Transverse colon (tissue), 4 donors: ENCODE measurements at regions not wholly inside any gene's neighbourhood (a gene's known extent, or its start where the extent isn't known, plus 50 kb on each side); places are given as distances from the start of the nearest gene placed in this dataset.

Experiments used
- DNase-seq: peaks from one replicate; pipeline ENCODE4 v3.0.0-alpha.2; 2019
- H3K27ac ChIP-seq, 4 donors: fragments of 200-600 bp; sonication (generic); 2 replicates each; pipeline ENCODE4 v1.5.1; 2016 to 2018; ENCODE audit warnings: inconsistent platforms in 4 of 4
- H3K27me3 ChIP-seq: fragments of 200-600 bp; sonication (generic); 2 replicates; pipeline ENCODE4 v1.5.1; 2017; ENCODE audit warnings: inconsistent platforms
- H3K36me3 ChIP-seq, 4 donors: fragments of 200-600 bp; sonication (generic); 2 replicates each; pipeline ENCODE4 v1.5.1; 2017 to 2019; ENCODE audit warnings: inconsistent platforms in 4 of 4
- H3K4me1 ChIP-seq, 4 donors: fragments of 200-600 bp; sonication (generic); 2 replicates each; pipeline ENCODE4 v1.5.1; 2017 to 2020; ENCODE audit warnings: inconsistent platforms in 4 of 4
- H3K4me3 ChIP-seq, 4 donors: fragments of 200-600 bp; sonication (generic); 1 replicate in 1 of 4; 2 replicates in 3 of 4; pipeline versions ENCODE4 v1.5.1 to v1.6.1; 2017 to 2019; ENCODE audit warnings: inconsistent platforms in 4 of 4
- H3K9me3 ChIP-seq, 2 donors: fragments of 200-600 bp; sonication (generic); 2 replicates each; pipeline ENCODE4 v1.5.1; 2017 to 2019; ENCODE audit warnings: inconsistent platforms in 2 of 2
- CTCF ChIP-seq, 5 experiments: fragments of 200-600 bp in 3 of 5; fragments of 450-650 bp in 2 of 5; sonication (generic) in 3 of 5; IDR thresholded peaks; 1 replicate in 2 of 5; 2 replicates in 3 of 5; pipeline ENCODE4 v1.5.1; 2016 to 2017; ENCODE audit warnings: antibody characterized with exemption in 5 of 5, inconsistent platforms in 3 of 5, mild to moderate bottlenecking in 2 of 5, moderate library complexity in 1 of 5
- EP300 ChIP-seq: sonication (generic); formaldehyde crosslinking; IDR thresholded peaks from one replicate; pipeline ENCODE4 v1.6.1; 2017; ENCODE audit warnings: antibody characterized with exemption, low read depth
- POLR2A ChIP-seq: fragments of 450-650 bp; IDR thresholded peaks from one replicate; pipeline ENCODE4 v1.6.1; 2016; ENCODE audit warnings: antibody characterized with exemption, mild to moderate bottlenecking, moderate library complexity
- POLR2AphosphoS5 ChIP-seq, 3 donors: sonication (generic); formaldehyde crosslinking; IDR thresholded peaks; one replicate each; pipeline ENCODE4 v1.6.1; 2016; ENCODE audit warnings: antibody characterized with exemption in 3 of 3
- WGBS, 2 donors: methylation state at CpG; one replicate each; pipeline ENCODE4 v1.1.5; 2018; ENCODE audit warnings: low coverage in 1 of 2; 5-methylcytosine and 5-hydroxymethylcytosine counted together
- in situ Hi-C, 4 donors: fragments of 200-750 bp; cut with MboI; loops; one replicate each; pipeline versions ENCODE4 v1.15.0 to v1.15.1; 2017; ENCODE audit warnings: low sequenced_read_pairs in 3 of 4, low pct_ligation_motif_present in 1 of 4, low pct_unique_long_range_greater_than_20kb in 1 of 4
- intact Hi-C: fragments of 100-400 bp; cut with DNase I; formaldehyde crosslinking; loops from one replicate; pipeline ENCODE4 v1.15.1; 2023; ENCODE audit warnings: low total_unique reads

DNA sequence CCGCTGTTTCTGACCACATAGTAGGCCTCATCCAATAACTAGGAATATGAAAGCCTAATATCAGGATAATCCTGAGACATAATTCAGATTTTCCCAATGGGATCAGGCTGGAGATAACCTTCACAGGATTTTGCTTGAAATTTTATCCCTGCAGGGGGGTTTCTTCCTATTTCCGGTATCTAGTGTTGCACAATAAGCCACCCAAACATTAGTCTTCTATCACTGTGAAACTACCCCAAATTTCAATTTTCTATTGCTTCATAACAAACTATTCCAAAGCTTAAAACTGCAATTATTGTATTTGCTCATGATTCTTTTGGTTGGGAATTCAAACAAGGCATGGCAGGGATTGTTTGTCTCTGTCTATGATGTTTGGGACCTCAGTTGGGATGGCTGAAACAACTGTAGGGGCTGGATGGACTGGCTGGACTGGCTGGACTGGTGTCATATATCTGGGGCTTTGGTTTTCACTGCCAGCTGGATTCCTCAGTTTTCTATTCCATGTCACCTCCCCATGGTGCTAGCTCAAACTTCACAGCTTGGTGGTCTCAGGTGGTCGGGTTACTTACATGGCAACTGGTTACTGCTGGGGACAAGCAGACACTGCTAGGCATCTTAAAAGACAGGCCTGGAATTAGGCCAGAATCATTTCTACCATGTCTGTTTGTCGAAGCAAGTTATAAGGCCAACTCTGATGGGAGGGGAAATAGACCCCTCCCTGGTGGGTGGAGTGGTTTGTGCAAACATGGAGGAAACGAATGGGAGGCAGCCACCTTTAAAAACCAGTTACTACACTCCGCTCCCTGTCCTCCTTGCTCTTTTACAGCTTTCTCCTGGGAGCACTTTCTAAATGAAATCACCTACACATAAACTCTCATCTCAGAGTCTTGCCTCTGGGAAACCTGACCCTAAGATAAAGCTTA, 88.2 kb upstream of the STT3B start:
- TF ChIP-seq POLR2A = no peak
- TF ChIP-seq EP300 = no peak
- TF ChIP-seq POLR2AphosphoS5 (IDR thresholded peaks at IDR 0.05) = no peak
- TF ChIP-seq CTCF (IDR thresholded peaks at IDR 0.05) = no peak
- Histone ChIP-seq H3K4me1 (no peaks in the 10 kb centered on the region), H3K4me3 (no peak overlapping the region), H3K9me3 (no peaks in the 10 kb centered on the region), H3K27ac (no peak overlapping the region), H3K36me3 (no peaks in the 10 kb centered on the region), H3K27me3 (no peaks in the 10 kb centered on the region)
- no peak for DNase-seq
- intact Hi-C loops = no loop called here
- in situ Hi-C loops = no loop called here
- WGBS, 2 donors = 78 to 93% methylated on average over 5 to 6 of the region's 6 CpGs

GRCh38 chr3:31445701-31446100, 87.0 kb upstream of the STT3B start:
- TF ChIP-seq EP300 = no peak
- TF ChIP-seq POLR2A = no peak
- TF ChIP-seq CTCF (IDR thresholded peaks at IDR 0.05) = no peak
- no peak for TF ChIP-seq POLR2AphosphoS5 (IDR thresholded peaks at IDR 0.05)
- peaks cover 0 to 5% of the 10 kb centered on the region in 2 donors for H3K9me3 ChIP-seq
- no peak overlapping the region for H3K4me3 ChIP-seq
- H3K27ac ChIP-seq = no peak overlapping the region
- H3K4me1 ChIP-seq = no peaks in the 10 kb centered on the region
- intact Hi-C loops = no loop called here
- WGBS, 2 donors = 100% methylated on average over 1 of the region's 1 CpG
- no peak for DNase-seq
- no peaks in the 10 kb centered on the region for H3K27me3 ChIP-seq
- H3K36me3 ChIP-seq = no peaks in the 10 kb centered on the region
- in situ Hi-C loops = no loop called here

DNA sequence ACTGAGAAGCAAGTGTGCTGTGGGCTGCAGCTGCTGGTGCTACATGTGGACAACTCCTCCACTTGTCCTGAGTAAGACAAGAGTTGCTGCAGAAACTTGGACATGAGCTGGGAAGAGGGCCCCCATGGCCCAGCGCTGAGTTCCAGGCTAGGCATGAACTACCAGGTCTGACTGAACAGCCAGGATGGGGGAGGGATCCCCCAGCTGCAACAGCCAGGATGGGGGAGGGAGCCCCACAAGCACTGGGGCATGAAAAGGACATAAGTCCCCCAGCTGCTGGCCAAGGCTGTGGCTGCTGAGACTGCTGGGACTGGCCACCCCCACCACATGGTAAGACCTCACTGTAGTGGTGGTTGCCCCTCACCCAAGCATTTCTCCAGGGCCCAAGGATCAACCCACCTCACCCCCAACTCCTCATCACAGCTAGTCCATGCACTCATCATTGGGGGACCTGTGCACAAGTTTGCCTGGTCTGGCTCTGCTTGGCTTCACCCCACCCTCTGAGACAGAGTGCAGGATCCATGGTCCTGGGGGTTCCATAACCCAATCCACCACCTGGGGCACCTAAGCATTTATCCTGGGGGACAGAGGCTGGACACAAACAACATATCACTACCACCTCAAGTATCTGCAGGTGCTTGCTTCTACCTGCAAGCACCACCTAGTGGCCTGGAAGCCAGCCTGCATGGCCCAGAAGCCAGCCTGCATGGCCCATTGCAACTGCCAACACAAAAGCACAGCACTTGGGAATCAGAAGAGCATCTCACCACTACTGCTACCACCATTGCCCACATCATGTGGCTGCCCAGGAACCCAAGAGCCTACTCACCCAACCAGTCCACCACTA, 84.5 kb upstream of the STT3B start:
- peak; percentile 35 for DNase-seq
- TF ChIP-seq CTCF (IDR thresholded peaks at IDR 0.05) (peak; percentile 25 to 54 (median 42)), POLR2AphosphoS5 (IDR thresholded peaks at IDR 0.05) (no peak)
- no peak overlapping the region for H3K4me3 ChIP-seq
- intact Hi-C loops (no loop called here), in situ Hi-C loops (no loop called here)
- H3K4me1 ChIP-seq = peaks cover 0 to 4% (median 2%) of the 10 kb centered on the region in 4 donors
- H3K27ac ChIP-seq = no peak overlapping the region
- no peaks in the 10 kb centered on the region for H3K27me3 ChIP-seq
- H3K9me3 ChIP-seq = peaks cover 0 to 5% of the 10 kb centered on the region in 2 donors
- no peaks in the 10 kb centered on the region for H3K36me3 ChIP-seq
- WGBS, 2 donors = 86% methylated on average over 1 of the region's 1 CpG; no CpG with 5 or more reads in 1 of the 2 donors

DNA sequence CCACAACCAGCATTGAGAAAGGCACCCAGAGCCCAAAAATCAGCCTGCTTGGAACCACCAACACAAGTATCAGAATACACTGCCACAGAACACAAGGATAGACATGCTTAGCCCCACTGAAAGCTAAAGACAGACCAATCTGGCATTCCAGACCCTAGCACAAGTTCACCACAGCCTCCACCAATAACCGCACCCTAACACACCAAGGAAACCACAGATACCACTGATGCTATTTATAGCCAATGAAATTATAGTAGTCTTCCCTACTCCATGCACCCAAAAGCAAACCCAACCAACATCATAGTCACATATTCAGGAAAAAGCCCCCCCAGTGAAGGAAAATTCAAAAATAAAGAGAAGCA, 83.9 kb upstream of the STT3B start:
- no peaks in the 10 kb centered on the region for H3K27me3 ChIP-seq
- no peak overlapping the region for H3K27ac ChIP-seq
- no peak overlapping the region for H3K4me3 ChIP-seq
- peaks cover 0 to 5% of the 10 kb centered on the region in 2 donors for H3K9me3 ChIP-seq
- no peak for DNase-seq
- peaks cover 0 to 4% (median 2%) of the 10 kb centered on the region in 4 donors for H3K4me1 ChIP-seq
- TF ChIP-seq CTCF (IDR thresholded peaks at IDR 0.05) (peak in 1 of 5 experiments; percentile 2), EP300 (no peak)
- in situ Hi-C loops = no loop called here
- no peaks in the 10 kb centered on the region for H3K36me3 ChIP-seq
- 82% methylated on average over 1 of the region's 1 CpG; no CpG with 5 or more reads in 1 of the 2 donors for WGBS, 2 donors
- intact Hi-C loops = no loop called here
